ENCODE measurements at regions not wholly inside any gene's neighbourhood (a gene's known extent, or its start where the extent isn't known, plus 50 kb on each side); places are given as distances from the start of the nearest gene placed in this dataset.

DNA sequence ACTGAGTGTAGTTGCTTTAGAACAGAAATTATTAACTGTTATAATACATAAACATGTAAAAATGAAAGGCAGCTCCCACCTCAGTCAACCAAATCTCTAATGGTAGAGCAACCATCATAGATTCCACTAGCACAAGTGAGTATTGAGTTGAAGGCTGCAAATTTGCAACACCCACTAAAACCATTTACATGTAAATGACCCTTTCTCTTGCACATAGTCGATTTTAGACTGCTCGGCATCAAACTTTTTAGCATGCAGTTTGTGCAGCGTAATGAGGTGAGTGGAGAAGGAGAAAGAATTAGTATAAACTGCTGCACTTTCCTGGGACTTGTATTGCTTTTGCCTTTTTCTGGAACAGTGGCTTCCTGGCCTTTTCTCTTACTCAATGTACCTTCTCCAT is 62.8 kb downstream of the FBXO5 start:
- POLR2A ChIA-PET, result no interaction called here
- TF ChIP-seq CTCF (IDR thresholded peaks at IDR 0.05; ENCODE audit: insufficient read depth, low read depth, low read length), result no peak
- CTCF ChIA-PET, result interaction anchor here (2.2 kb wide), 1 partner anchor 28 kb away, joined by 6 read pairs; no protein-coding TSS in a partner anchor

More for the DNA sequence above, 62.8 kb downstream of the FBXO5 start:
- Histone ChIP-seq H3K4me3 (ENCODE audit: low read depth, low read length) (no peak overlapping the region), H3K27me3 (ENCODE audit: control insufficient read depth, insufficient read depth, low read length) (no peaks in the 10 kb centered on the region), H3K36me3 (ENCODE audit: control insufficient read depth, insufficient read depth, low read length) (no peaks in the 10 kb centered on the region)
- no peak for DNase-seq (ENCODE audit: low read depth)
